IMR-90 (cell line): ENCODE measurements at regions not wholly inside any gene's neighbourhood (a gene's known extent, or its start where the extent isn't known, plus 50 kb on each side); places are given as distances from the start of the nearest gene placed in this dataset.

ENCODE experiments used
- ATAC-seq: fragments of 200-7000 bp; cut with Tn5 transposase; 2 replicates; pipeline ENCODE4 v1.9.1; 2020; ENCODE audit warnings: low read depth, mild to moderate bottlenecking, moderate library complexity
- BruUV-seq: library from RNA; stranded (reverse); fragments of 400-500 nt; replicated peaks from 2 replicates; lab custom pipeline; 2021; lab: Mats Ljungman, UMichigan
- CTCF ChIA-PET: fragments of 300-600 bp; formaldehyde crosslinking; extraction: SDS; loops from one replicate; lab custom pipeline; 2021; ENCODE audit warnings: antibody characterized with exemption; lab: Yijun Ruan, JAX
- POLR2A ChIA-PET: fragments of 300-600 bp; sonication (Branson Sonifier 250); formaldehyde crosslinking; loops from one replicate; lab custom pipeline; 2022; ENCODE audit warnings: antibody characterized with exemption; ENCODE audit not compliant: unreplicated experiment; lab: Charles Lee
- DNase-seq: peaks from one replicate; pipeline ENCODE4 v3.0.0; 2013
- H2AFZ ChIP-seq: replicated peaks from 2 replicates; pipeline ENCODE3; 2013; ENCODE audit warnings: low read length, mild to moderate bottlenecking; ENCODE audit not compliant: poor library complexity
- H2AK5ac ChIP-seq: 2 replicates; pipeline ENCODE4 v1.6.1; 2013; ENCODE audit warnings: low read depth, low read length, inconsistent platforms
- H2AK9ac ChIP-seq: replicated peaks from 2 replicates; pipeline ENCODE3; 2013; ENCODE audit warnings: mild to moderate bottlenecking, low read depth, low read length, moderate library complexity; ENCODE audit not compliant: poor library complexity
- H2BK120ac ChIP-seq: 2 replicates; pipeline ENCODE4 v1.6.1; 2013; ENCODE audit warnings: low read depth, low read length, inconsistent platforms
- H2BK15ac ChIP-seq: 3 replicates; pipeline ENCODE4 v1.6.1; 2013; ENCODE audit warnings: low read depth, low read length, inconsistent platforms
- H2BK20ac ChIP-seq: 2 replicates; pipeline ENCODE4 v1.6.1; 2013; ENCODE audit warnings: low read depth, mild to moderate bottlenecking, inconsistent platforms, low read length, moderate library complexity
- H2BK5ac ChIP-seq: 2 replicates; pipeline ENCODE4 v1.6.1; 2013; ENCODE audit warnings: mild to moderate bottlenecking, low read depth, low read length, inconsistent platforms; ENCODE audit not compliant: poor library complexity, severe bottlenecking
- H3K14ac ChIP-seq: replicated peaks from 2 replicates; pipeline ENCODE4 v1.6.1; 2013; ENCODE audit warnings: low read depth, low read length, inconsistent platforms
- H3K18ac ChIP-seq: 2 replicates; pipeline ENCODE4 v1.6.1; 2013; ENCODE audit warnings: low read depth, low read length, control low read depth
- H3K23ac ChIP-seq: 2 replicates; pipeline ENCODE4 v1.6.1; 2013; ENCODE audit warnings: low read depth, low read length, inconsistent platforms
- H3K27ac ChIP-seq: 2 replicates; pipeline ENCODE4 v1.5.1; 2013; ENCODE audit warnings: mild to moderate bottlenecking, control low read depth, low read length; ENCODE audit not compliant: insufficient read depth
- H3K27me3 ChIP-seq: 2 replicates; pipeline ENCODE4 v1.6.1; 2013; ENCODE audit warnings: low read length; ENCODE audit not compliant: control insufficient read depth, insufficient read depth
- H3K36me3 ChIP-seq: 2 replicates; pipeline ENCODE4 v1.6.1; 2013; ENCODE audit warnings: low read length, mixed read lengths; ENCODE audit not compliant: control insufficient read depth, insufficient read depth
- H3K4ac ChIP-seq: 2 replicates; pipeline ENCODE4 v1.6.1; 2013; ENCODE audit warnings: low read depth, low read length, inconsistent platforms
- H3K4me1 ChIP-seq: 2 replicates; pipeline ENCODE4 v1.6.1; 2013; ENCODE audit warnings: low read length, mixed read lengths; ENCODE audit not compliant: control insufficient read depth, insufficient read depth
- H3K4me2 ChIP-seq: 2 replicates; pipeline ENCODE4 v1.6.1; 2013; ENCODE audit warnings: low read depth, mild to moderate bottlenecking, control low read depth, low read length, moderate library complexity
- H3K4me3 ChIP-seq: 2 replicates; pipeline ENCODE4 v1.5.1; 2013; ENCODE audit warnings: low read depth, mild to moderate bottlenecking, control low read depth, low read length, moderate library complexity; ENCODE audit not compliant: insufficient read depth
- H3K56ac ChIP-seq: 2 replicates; pipeline ENCODE4 v1.6.1; 2013; ENCODE audit warnings: low read length, inconsistent platforms; ENCODE audit not compliant: insufficient read depth; ENCODE audit errors: extremely low read depth
- H3K79me1 ChIP-seq, 2 experiments: 2 replicates each; pipeline ENCODE4 v1.6.1; 2013; ENCODE audit warnings: low read length in 2 of 2, inconsistent platforms in 1 of 2, low read depth in 1 of 2
- H3K9ac ChIP-seq: 2 replicates; pipeline ENCODE4 v1.6.1; 2013; ENCODE audit warnings: low read depth, low read length, control low read depth
- H3K9me1 ChIP-seq: 2 replicates; pipeline ENCODE4 v1.6.1; 2013; ENCODE audit warnings: low read length, inconsistent platforms; ENCODE audit not compliant: insufficient read depth
- H3K9me3 ChIP-seq: 2 replicates; pipeline ENCODE4 v1.6.1; 2013; ENCODE audit warnings: low read length; ENCODE audit not compliant: control insufficient read depth, insufficient read depth
- H4K20me1 ChIP-seq: 2 replicates; pipeline ENCODE4 v1.6.1; 2013; ENCODE audit warnings: low read length, inconsistent platforms; ENCODE audit not compliant: insufficient read depth
- H4K5ac ChIP-seq: 2 replicates; pipeline ENCODE4 v1.6.1; 2013; ENCODE audit warnings: mild to moderate bottlenecking, low read depth, low read length, control low read depth
- H4K8ac ChIP-seq, 2 experiments: 2 replicates each; pipeline ENCODE4 v1.6.1; 2013; ENCODE audit warnings: low read depth in 2 of 2, low read length in 2 of 2, control low read depth in 1 of 2, inconsistent platforms in 1 of 2
- H4K91ac ChIP-seq: 2 replicates; pipeline ENCODE4 v1.6.1; 2013; ENCODE audit warnings: low read depth, low read length, inconsistent platforms; ENCODE audit not compliant: insufficient read depth
- FOS ChIP-seq: fragments of 150-350 bp; IDR thresholded peaks from 2 replicates; pipeline ENCODE4 v1.6.1; 2016; ENCODE audit warnings: low read depth, low read length
- NFE2L2 ChIP-seq: fragments of 150-350 bp; IDR thresholded peaks from 2 replicates; pipeline ENCODE4 v1.6.1; 2016; ENCODE audit warnings: low read depth, mild to moderate bottlenecking, low read length
- RCOR1 ChIP-seq: IDR thresholded peaks from 2 replicates; pipeline ENCODE4 v1.6.1; 2012; ENCODE audit warnings: mild to moderate bottlenecking, low read length, improper control_type of control experiment; ENCODE audit not compliant: insufficient replicate concordance
- WGBS, 2 experiments: methylation state at CpG; one replicate each; pipeline versions ENCODE4 v1.1.5 to v1.1.7; 2013; ENCODE audit warnings: missing lambda C conversion rate in 2 of 2; ENCODE audit not compliant: insufficient read length in 1 of 2; ENCODE audit errors: extremely low coverage in 2 of 2; 5-methylcytosine and 5-hydroxymethylcytosine counted together
- dilution Hi-C: fragments of 300-500 bp; cut with HindIII; formaldehyde crosslinking; loops from one replicate; pipeline ENCODE4 v1.14.3; 2018; ENCODE audit warnings: low sequenced_read_pairs; ENCODE audit not compliant: unreplicated experiment
- in situ Hi-C: fragments of 300-500 bp; cut with MboI; formaldehyde crosslinking; loops from 3 replicates; pipeline ENCODE4 v1.14.3; 2019; ENCODE audit warnings: low sequenced_read_pairs, inconsistent platforms, mixed read lengths
- intact Hi-C: fragments of 100-400 bp; cut with micrococcal nuclease; formaldehyde crosslinking; loops from 2 replicates; pipeline ENCODE4 v1.10.0; 2022

DNA sequence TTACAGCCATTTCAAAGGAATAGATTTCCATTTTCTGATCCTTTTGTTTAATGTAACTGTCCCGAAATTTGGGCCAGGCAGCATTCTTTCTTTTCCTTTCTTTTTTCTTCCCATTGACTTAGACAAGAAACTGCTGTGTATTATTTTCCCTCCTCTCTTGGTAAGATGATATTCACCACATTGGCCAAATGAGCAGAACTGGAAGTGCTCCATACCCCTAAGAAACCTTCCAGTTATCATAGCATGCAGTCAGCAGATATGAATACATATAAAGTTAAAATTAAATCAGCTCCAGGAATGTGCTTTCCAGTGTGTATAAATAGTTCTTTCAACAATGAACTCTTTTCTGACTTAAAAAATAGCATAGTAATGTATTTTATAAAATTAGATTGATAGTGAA lies 168.5 kb upstream of the GAS1 start:
- Histone ChIP-seq H3K4me2 (no peak overlapping the region), H3K9me3 (peaks cover 3% of the 10 kb centered on the region), H3K79me1 (no peaks in the 10 kb centered on the region), H3K4me1 (peaks cover 3% of the 10 kb centered on the region), H2BK120ac (no peak overlapping the region), H3K36me3 (no peaks in the 10 kb centered on the region), H3K9ac (no peak overlapping the region), H3K27me3 (no peaks in the 10 kb centered on the region), H4K91ac (no peak overlapping the region), H4K5ac (no peak overlapping the region), H2AK5ac (no peak overlapping the region), H3K27ac (no peak overlapping the region), H3K4me3 (no peak overlapping the region), H2AFZ (no peak overlapping the region), H4K8ac (no peak overlapping the region), H2BK15ac (no peak overlapping the region), H3K9me1 (no peaks in the 10 kb centered on the region), H2BK20ac (no peak overlapping the region), H4K20me1 (no peaks in the 10 kb centered on the region), H3K14ac (no peak overlapping the region), H3K23ac (no peak overlapping the region), H3K56ac (no peak overlapping the region), H2BK5ac (no peak overlapping the region), H3K18ac (no peak overlapping the region), H2AK9ac (no peak overlapping the region), H3K4ac (no peak overlapping the region)
- dilution Hi-C loops (no loop called here), intact Hi-C loops (loop anchor here (5.0 kb wide), 1 partner anchor 207 kb away; no protein-coding TSS in a partner anchor), in situ Hi-C loops (no loop called here)
- POLR2A ChIA-PET = no interaction called here
- CTCF ChIA-PET = no interaction called here
- DNase-seq (peak; percentile 28), ATAC-seq (no peak)
- BruUV-seq = no TSS peak
- no CpG with 5 or more reads among the region's 1 CpG for WGBS, 2 experiments
- TF ChIP-seq FOS = no peak
- no peak for TF ChIP-seq NFE2L2
- no peak for TF ChIP-seq RCOR1
